ENCODE measurements at regions not wholly inside any gene's neighbourhood (a gene's known extent, or its start where the extent isn't known, plus 50 kb on each side); places are given as distances from the start of the nearest gene placed in this dataset.

DNA sequence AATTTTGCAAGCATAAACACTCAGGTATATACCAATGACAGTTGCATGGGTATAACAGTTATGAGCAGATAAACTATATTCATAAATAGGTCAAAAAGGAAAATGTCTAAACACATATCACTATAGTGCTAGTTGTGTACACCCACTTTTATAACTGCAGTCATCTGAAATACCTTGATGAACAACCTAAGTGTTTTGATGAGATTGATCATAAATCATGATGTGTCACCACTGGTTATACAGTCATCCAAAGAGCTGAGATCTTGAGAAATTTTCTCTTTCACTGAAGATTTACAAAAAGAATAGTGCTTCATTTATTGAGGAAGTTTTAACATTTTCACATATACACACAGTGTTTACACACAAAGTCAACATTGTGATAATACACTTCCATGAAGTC lies 78.6 kb upstream of the SLC25A13 start:
- DNase-seq, result no peak
- TF ChIP-seq CTCF (IDR thresholded peaks at IDR 0.05) (no peak), POLR2A (IDR thresholded peaks at IDR 0.05) (no peak)
- Histone ChIP-seq H3K4me3 (no peak overlapping the region), H3K27me3 (no peaks in the 10 kb centered on the region), H3K27ac (no peak overlapping the region), H3K36me3 (no peaks in the 10 kb centered on the region), H3K4me1 (no peaks in the 10 kb centered on the region), H3K9me3 (no peaks in the 10 kb centered on the region)
- intact Hi-C loops (cut with DNase I; ENCODE audit: low total_unique reads), result no loop called here

GRCh38 chr7:96400001-96400400 lies 78.1 kb upstream of the SLC25A13 start:
- intact Hi-C loops (cut with DNase I; ENCODE audit: low total_unique reads), result no loop called here

GRCh38 chr7:96397936-96398598 lies 76.2 kb upstream of the SLC25A13 start:
- Histone ChIP-seq H3K4me1 (no peaks in the 10 kb centered on the region), H3K27me3 (no peaks in the 10 kb centered on the region), H3K4me3 (no peak overlapping the region), H3K36me3 (no peaks in the 10 kb centered on the region), H3K9me3 (no peaks in the 10 kb centered on the region), H3K27ac (no peak overlapping the region)
- no peak for TF ChIP-seq POLR2A (IDR thresholded peaks at IDR 0.05)
- TF ChIP-seq CTCF (IDR thresholded peaks at IDR 0.05), result no peak
- no peak for DNase-seq
- intact Hi-C loops (cut with DNase I; ENCODE audit: low total_unique reads), result no loop called here

More at GRCh38 chr7:96400001-96400400, 78.1 kb upstream of the SLC25A13 start:
- no peak for TF ChIP-seq CTCF (IDR thresholded peaks at IDR 0.05)
- Histone ChIP-seq H3K9me3 (no peaks in the 10 kb centered on the region), H3K36me3 (no peaks in the 10 kb centered on the region), H3K27ac (no peak overlapping the region), H3K27me3 (no peaks in the 10 kb centered on the region), H3K4me3 (no peak overlapping the region), H3K4me1 (no peaks in the 10 kb centered on the region)
- no peak for DNase-seq

DNA sequence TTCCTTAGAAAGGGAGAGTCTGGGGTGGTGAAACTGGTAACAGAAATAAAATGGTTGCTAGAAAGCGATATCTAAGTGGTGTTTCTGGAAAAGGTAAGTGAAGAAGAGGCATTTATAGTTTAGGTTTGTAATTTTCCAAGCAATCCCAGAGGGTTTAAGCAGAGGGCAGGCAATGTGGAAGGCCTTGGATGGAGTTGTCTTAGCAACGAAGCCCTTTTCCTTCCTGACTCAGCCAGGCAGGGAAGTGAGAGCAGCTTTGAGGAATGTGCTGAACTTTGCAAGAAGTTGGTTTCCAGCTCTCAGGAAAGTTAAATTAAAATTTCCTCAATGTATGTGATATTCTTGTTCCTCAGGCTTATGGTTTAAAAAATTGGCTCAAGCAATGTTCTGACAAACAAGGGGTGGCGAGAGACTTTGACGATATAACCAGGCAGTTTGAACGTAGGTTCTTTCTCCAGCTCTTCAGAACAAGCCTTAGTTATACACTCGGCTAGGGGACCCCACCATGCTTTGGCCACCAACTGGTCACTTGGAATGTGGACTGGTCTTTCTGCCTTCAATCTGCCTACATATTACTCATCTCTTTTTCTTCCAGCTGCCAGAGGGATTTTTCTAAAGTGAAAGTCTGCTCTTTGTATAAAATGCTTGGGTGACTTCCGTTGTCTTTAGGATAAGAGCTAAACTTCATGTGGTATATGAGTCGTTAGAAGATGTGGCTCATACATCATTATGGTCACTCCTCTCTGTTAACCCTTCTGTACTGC lies 66.9 kb upstream of the SLC25A13 start:
- H3K27me3 ChIP-seq, result no peaks in the 10 kb centered on the region
- H3K27ac ChIP-seq, result peak overlapping the region; percentile 38 to 63
- H3K4me3 ChIP-seq, result no peak overlapping the region
- H3K36me3 ChIP-seq, result no peaks in the 10 kb centered on the region
- TF ChIP-seq POLR2A (IDR thresholded peaks at IDR 0.05) (no peak), CTCF (IDR thresholded peaks at IDR 0.05) (no peak)
- no peaks in the 10 kb centered on the region for H3K9me3 ChIP-seq
- intact Hi-C loops (cut with DNase I; ENCODE audit: low total_unique reads), result no loop called here
- no peaks in the 10 kb centered on the region for H3K4me1 ChIP-seq
- peak in 1 of 2 donors; percentile 39 for DNase-seq

DNA sequence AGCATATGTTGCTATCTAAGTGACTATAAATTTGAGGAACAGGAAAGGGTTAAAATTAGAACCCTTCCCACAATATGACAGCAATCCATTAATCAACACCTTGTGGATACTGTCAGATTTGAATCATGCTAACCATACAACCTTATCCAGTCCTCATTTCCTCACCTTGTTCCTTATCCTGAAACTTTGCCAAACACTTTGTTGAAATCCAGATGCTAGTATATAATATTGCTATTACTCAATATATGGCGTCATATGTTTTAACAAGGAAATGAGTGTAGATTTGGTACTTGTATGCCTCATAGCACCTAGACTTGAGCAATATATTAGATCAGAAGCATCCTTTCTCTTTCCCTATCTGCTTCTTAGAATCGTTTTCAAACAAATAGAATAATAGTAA lies 66.3 kb upstream of the SLC25A13 start:
- Histone ChIP-seq H3K27me3 (no peaks in the 10 kb centered on the region), H3K4me1 (no peaks in the 10 kb centered on the region), H3K4me3 (no peak overlapping the region), H3K36me3 (no peaks in the 10 kb centered on the region), H3K27ac (peak overlapping the region; percentile 22 to 63), H3K9me3 (no peaks in the 10 kb centered on the region)
- no peak for DNase-seq
- TF ChIP-seq POLR2A (IDR thresholded peaks at IDR 0.05), result no peak
- intact Hi-C loops (cut with DNase I; ENCODE audit: low total_unique reads), result no loop called here
